Liver (tissue), 3 donors: ENCODE measurements at regions not wholly inside any gene's neighbourhood (a gene's known extent, or its start where the extent isn't known, plus 50 kb on each side); places are given as distances from the start of the nearest gene placed in this dataset.
A peak's percentile ranks its signal among the peaks of the same experiment; 100 is the strongest.

ENCODE experiments used
- EGR1 ChIP-seq, 2 donors: IDR thresholded peaks; 2 replicates each; pipeline ENCODE4 v1.6.1; 2016 to 2018; ENCODE audit warnings: antibody characterized with exemption in 2 of 2, low read depth in 2 of 2
- FOXA1 ChIP-seq: IDR thresholded peaks from 2 replicates; pipeline ENCODE4 v1.6.1; 2016; ENCODE audit warnings: antibody characterized with exemption
- GABPA ChIP-seq, 2 donors: IDR thresholded peaks in 1 of 2; conservative IDR thresholded peaks in 1 of 2; 2 replicates each; pipeline ENCODE4 v1.6.1; 2016; ENCODE audit warnings: antibody characterized with exemption in 2 of 2, mild to moderate bottlenecking in 1 of 2, moderate library complexity in 1 of 2
- HNF4G ChIP-seq: IDR thresholded peaks from 2 replicates; pipeline ENCODE4 v1.6.1; 2016; ENCODE audit warnings: antibody characterized with exemption
- JUND ChIP-seq, 2 donors: IDR thresholded peaks; 2 replicates each; pipeline ENCODE4 v1.6.1; 2016; ENCODE audit warnings: antibody characterized with exemption in 2 of 2
- NR2F2 ChIP-seq: IDR thresholded peaks from 2 replicates; pipeline ENCODE4 v1.6.1; 2016; ENCODE audit warnings: antibody characterized with exemption
- RAD21 ChIP-seq, 2 donors: IDR thresholded peaks; 2 replicates each; pipeline ENCODE4 v1.6.1; 2016; ENCODE audit warnings: antibody characterized with exemption in 2 of 2, mild to moderate bottlenecking in 2 of 2
- RXRA ChIP-seq, 2 donors: IDR thresholded peaks; 2 replicates each; pipeline ENCODE4 v1.6.1; 2017 to 2018; ENCODE audit warnings: antibody characterized with exemption in 2 of 2, mild to moderate bottlenecking in 1 of 2
- TAF1 ChIP-seq: conservative IDR thresholded peaks from 2 replicates; pipeline ENCODE4 v1.6.1; 2016; ENCODE audit warnings: antibody characterized with exemption, mild to moderate bottlenecking
- YY1 ChIP-seq: IDR thresholded peaks from 2 replicates; pipeline ENCODE4 v1.6.1; 2016; ENCODE audit warnings: antibody characterized with exemption, mild to moderate bottlenecking
- TF ChIP-seq, protein P1 (sequence below): IDR thresholded peaks from 2 replicates; pipeline ENCODE4 v1.6.1; 2016; ENCODE audit warnings: antibody characterized with exemption
- TF ChIP-seq, protein P2 (sequence below): IDR thresholded peaks from 2 replicates; pipeline ENCODE4 v1.6.1; 2016; ENCODE audit warnings: antibody characterized with exemption, mild to moderate bottlenecking
- TF ChIP-seq, protein P3 (sequence below): fragments of 150-350 bp; IDR thresholded peaks from 2 replicates; pipeline ENCODE4 v1.5.1; 2017; ENCODE audit warnings: improper control_type of control experiment, low read depth, low read length; ENCODE audit not compliant: missing input control
- TF ChIP-seq, protein P4 (sequence below): IDR thresholded peaks from 2 replicates; pipeline ENCODE4 v1.6.1; 2016; ENCODE audit warnings: antibody characterized with exemption
- donor health status: healthy.
- donor health status: healthy.

DNA sequence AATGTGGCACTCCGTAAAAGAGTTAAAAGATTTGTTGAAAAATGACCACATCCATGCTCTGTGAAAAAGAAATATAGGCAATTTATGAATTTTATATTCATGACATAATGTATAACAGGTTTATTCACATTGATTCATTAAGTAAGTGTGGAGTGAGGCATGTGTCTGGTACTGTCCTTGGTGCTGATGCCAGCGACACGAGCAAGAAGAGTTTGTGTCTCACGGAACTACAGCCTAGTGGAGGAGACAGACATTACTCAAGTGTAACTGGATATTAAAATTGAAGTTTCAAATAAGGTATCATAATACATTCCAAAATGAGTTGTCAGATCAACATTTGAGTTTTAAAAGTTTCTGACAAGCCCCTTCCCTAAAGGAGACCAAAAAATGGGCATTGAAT is 122.7 kb upstream of the PRNP start:
- TF ChIP-seq, protein P1, sequence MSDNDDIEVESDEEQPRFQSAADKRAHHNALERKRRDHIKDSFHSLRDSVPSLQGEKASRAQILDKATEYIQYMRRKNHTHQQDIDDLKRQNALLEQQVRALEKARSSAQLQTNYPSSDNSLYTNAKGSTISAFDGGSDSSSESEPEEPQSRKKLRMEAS = no peak
- no peak for TF ChIP-seq TAF1
- no peak for TF ChIP-seq JUND (IDR thresholded peaks at IDR 0.05)
- TF ChIP-seq, protein P2, sequence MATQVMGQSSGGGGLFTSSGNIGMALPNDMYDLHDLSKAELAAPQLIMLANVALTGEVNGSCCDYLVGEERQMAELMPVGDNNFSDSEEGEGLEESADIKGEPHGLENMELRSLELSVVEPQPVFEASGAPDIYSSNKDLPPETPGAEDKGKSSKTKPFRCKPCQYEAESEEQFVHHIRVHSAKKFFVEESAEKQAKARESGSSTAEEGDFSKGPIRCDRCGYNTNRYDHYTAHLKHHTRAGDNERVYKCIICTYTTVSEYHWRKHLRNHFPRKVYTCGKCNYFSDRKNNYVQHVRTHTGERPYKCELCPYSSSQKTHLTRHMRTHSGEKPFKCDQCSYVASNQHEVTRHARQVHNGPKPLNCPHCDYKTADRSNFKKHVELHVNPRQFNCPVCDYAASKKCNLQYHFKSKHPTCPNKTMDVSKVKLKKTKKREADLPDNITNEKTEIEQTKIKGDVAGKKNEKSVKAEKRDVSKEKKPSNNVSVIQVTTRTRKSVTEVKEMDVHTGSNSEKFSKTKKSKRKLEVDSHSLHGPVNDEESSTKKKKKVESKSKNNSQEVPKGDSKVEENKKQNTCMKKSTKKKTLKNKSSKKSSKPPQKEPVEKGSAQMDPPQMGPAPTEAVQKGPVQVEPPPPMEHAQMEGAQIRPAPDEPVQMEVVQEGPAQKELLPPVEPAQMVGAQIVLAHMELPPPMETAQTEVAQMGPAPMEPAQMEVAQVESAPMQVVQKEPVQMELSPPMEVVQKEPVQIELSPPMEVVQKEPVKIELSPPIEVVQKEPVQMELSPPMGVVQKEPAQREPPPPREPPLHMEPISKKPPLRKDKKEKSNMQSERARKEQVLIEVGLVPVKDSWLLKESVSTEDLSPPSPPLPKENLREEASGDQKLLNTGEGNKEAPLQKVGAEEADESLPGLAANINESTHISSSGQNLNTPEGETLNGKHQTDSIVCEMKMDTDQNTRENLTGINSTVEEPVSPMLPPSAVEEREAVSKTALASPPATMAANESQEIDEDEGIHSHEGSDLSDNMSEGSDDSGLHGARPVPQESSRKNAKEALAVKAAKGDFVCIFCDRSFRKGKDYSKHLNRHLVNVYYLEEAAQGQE = peak; percentile 98
- TF ChIP-seq RAD21 (IDR thresholded peaks at IDR 0.05) = no peak
- TF ChIP-seq, protein P3, sequence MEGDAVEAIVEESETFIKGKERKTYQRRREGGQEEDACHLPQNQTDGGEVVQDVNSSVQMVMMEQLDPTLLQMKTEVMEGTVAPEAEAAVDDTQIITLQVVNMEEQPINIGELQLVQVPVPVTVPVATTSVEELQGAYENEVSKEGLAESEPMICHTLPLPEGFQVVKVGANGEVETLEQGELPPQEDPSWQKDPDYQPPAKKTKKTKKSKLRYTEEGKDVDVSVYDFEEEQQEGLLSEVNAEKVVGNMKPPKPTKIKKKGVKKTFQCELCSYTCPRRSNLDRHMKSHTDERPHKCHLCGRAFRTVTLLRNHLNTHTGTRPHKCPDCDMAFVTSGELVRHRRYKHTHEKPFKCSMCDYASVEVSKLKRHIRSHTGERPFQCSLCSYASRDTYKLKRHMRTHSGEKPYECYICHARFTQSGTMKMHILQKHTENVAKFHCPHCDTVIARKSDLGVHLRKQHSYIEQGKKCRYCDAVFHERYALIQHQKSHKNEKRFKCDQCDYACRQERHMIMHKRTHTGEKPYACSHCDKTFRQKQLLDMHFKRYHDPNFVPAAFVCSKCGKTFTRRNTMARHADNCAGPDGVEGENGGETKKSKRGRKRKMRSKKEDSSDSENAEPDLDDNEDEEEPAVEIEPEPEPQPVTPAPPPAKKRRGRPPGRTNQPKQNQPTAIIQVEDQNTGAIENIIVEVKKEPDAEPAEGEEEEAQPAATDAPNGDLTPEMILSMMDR = no peak
- TF ChIP-seq FOXA1 = no peak
- no peak for TF ChIP-seq YY1
- TF ChIP-seq, protein P4, sequence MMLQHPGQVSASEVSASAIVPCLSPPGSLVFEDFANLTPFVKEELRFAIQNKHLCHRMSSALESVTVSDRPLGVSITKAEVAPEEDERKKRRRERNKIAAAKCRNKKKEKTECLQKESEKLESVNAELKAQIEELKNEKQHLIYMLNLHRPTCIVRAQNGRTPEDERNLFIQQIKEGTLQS = no peak
- TF ChIP-seq GABPA (IDR thresholded peaks at IDR 0.05 in 1 of 2, conservative IDR thresholded peaks at IDR 0.05 in 1 of 2) = no peak
- no peak for TF ChIP-seq HNF4G
- TF ChIP-seq EGR1 (IDR thresholded peaks at IDR 0.05; ENCODE audit: low read depth in 2 of 2) = no peak
- no peak for TF ChIP-seq NR2F2
- no peak for TF ChIP-seq RXRA (IDR thresholded peaks at IDR 0.05)
